ENCODE measurements at regions not wholly inside any gene's neighbourhood (a gene's known extent, or its start where the extent isn't known, plus 50 kb on each side); places are given as distances from the start of the nearest gene placed in this dataset.
"Not testable (repeated sequence)": the region's sequence is repeated elsewhere in the genome, so short reads cannot be mapped to it uniquely, and the experiment has no call there.

- DNase-seq (ENCODE audit: low read depth in 2 of 2), result peak in 1 of 2 donors; percentile 43
These were observed 107.9 kb upstream of the BMAL1 start for GRCh38 chr11:13169709-13170108.

GRCh38 chr11:13174090-13174489 is 103.5 kb upstream of the BMAL1 start:
- DNase-seq (ENCODE audit: low read depth in 2 of 2), result no peak

GRCh38 chr11:13183094-13183825 is 94.3 kb upstream of the BMAL1 start:
- peak; percentile 51 to 61 for DNase-seq (ENCODE audit: low read depth in 2 of 2)

GRCh38 chr11:13183826-13184196 is 93.8 kb upstream of the BMAL1 start:
- no peak for DNase-seq (ENCODE audit: low read depth in 2 of 2)

- no peak for DNase-seq (ENCODE audit: low read depth in 2 of 2)
These were observed 93.2 kb upstream of the BMAL1 start for GRCh38 chr11:13184295-13184794.

GRCh38 chr11:13188179-13188578 is 89.4 kb upstream of the BMAL1 start:
- DNase-seq (ENCODE audit: low read depth in 2 of 2), result no peak

- no peak for DNase-seq (ENCODE audit: low read depth in 2 of 2)
These were observed 87.8 kb upstream of the BMAL1 start for GRCh38 chr11:13189561-13190426.

- no peak for DNase-seq (ENCODE audit: low read depth in 2 of 2)
These were observed 84.0 kb upstream of the BMAL1 start for GRCh38 chr11:13193613-13194012.

GRCh38 chr11:13197374-13197773 is 80.2 kb upstream of the BMAL1 start:
- DNase-seq (ENCODE audit: low read depth in 2 of 2), result not testable (repeated sequence)

GRCh38 chr11:13205486-13205885 is 72.1 kb upstream of the BMAL1 start:
- peak in 1 of 2 donors; percentile 44 for DNase-seq (ENCODE audit: low read depth in 2 of 2)

GRCh38 chr11:13206086-13206640 is 71.4 kb upstream of the BMAL1 start:
- no peak for DNase-seq (ENCODE audit: low read depth in 2 of 2)

GRCh38 chr11:13207270-13207664 is 70.3 kb upstream of the BMAL1 start:
- DNase-seq (ENCODE audit: low read depth in 2 of 2), result no peak

- peak; percentile 85 for DNase-seq (ENCODE audit: low read depth in 2 of 2)
These were observed 69.7 kb upstream of the BMAL1 start for GRCh38 chr11:13207665-13208594.

GRCh38 chr11:13208921-13209320 is 68.7 kb upstream of the BMAL1 start:
- DNase-seq (ENCODE audit: low read depth in 2 of 2), result no peak

GRCh38 chr11:13209379-13209778 is 68.2 kb upstream of the BMAL1 start:
- DNase-seq (ENCODE audit: low read depth in 2 of 2), result no peak

- DNase-seq (ENCODE audit: low read depth in 2 of 2), result peak; percentile 81 to 86
These were observed 67.2 kb upstream of the BMAL1 start for GRCh38 chr11:13210424-13210823.

GRCh38 chr11:13214276-13214675 is 63.3 kb upstream of the BMAL1 start:
- no peak for DNase-seq (ENCODE audit: low read depth in 2 of 2)

- peak in 1 of 2 donors; percentile 86 for DNase-seq (ENCODE audit: low read depth in 2 of 2)
These were observed 62.4 kb upstream of the BMAL1 start for GRCh38 chr11:13215149-13215548.

- DNase-seq (ENCODE audit: low read depth in 2 of 2), result peak; percentile 33 to 95
These were observed 61.4 kb upstream of the BMAL1 start for GRCh38 chr11:13216019-13216710.

- DNase-seq (ENCODE audit: low read depth in 2 of 2), result no peak
These were observed 60.9 kb upstream of the BMAL1 start for GRCh38 chr11:13216711-13217075.

GRCh38 chr11:13218685-13219084 is 58.9 kb upstream of the BMAL1 start:
- DNase-seq (ENCODE audit: low read depth in 2 of 2), result not testable (repeated sequence)
